ENCODE measurements at regions not wholly inside any gene's neighbourhood (a gene's known extent, or its start where the extent isn't known, plus 50 kb on each side); places are given as distances from the start of the nearest gene placed in this dataset.
"Not testable (repeated sequence)": the region's sequence is repeated elsewhere in the genome, so short reads cannot be mapped to it uniquely, and the experiment has no call there.

DNA sequence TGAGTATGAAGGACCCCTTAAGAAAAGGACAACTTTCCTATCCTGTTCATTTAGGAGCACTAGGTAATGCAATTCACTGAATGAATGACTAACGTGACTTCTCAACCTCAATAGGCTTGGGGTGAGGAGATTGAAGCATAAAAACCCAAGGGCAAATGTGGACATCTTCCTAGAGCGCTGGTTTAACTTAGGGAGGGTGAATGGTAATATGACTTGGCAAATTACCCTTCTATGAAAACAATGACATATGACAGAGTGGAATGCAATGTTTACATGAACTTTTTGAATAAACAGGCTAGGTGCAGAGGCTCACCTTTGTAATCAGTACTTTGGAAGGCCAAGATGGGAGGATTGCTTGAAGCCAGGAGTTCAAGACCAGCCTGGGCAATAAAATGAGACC lies 83.9 kb upstream of the ANK3 start:
- Mint-ChIP-seq H3K9me3 (peaks cover 3% of the 10 kb centered on the region), H3K27ac (no peak overlapping the region), H3K27me3 (ENCODE audit: low read depth) (no peaks in the 10 kb centered on the region), H3K4me3 (no peak overlapping the region), H3K4me1 (peaks cover 4% of the 10 kb centered on the region), H3K36me3 (peaks cover 3% of the 10 kb centered on the region)
- DNase-seq (ENCODE audit: low spot score in 2 of 2, unreplicated experiment in 2 of 2) = no peak
- no peak for TF ChIP-seq CTCF (IDR thresholded peaks at IDR 0.05; ENCODE audit: unreplicated experiment)

DNA sequence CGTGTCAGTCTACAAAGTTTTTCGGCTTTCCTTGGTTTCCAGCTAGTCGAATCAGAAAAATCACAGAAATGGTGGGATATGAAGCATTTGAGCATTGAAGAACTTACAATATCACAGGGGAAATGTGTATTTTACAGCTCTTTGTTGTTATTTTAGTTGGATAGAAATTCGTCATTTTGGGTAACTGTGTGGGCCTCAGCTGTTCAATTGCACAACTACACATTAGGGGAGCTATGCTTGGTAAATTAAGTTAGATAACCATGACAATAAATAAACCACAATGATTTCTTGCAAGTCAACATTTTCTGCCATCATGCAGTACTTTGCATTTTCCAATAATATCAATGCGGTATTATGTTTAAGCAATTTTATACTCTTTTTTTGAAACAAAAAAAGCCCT lies 80.4 kb upstream of the ANK3 start:
- Mint-ChIP-seq H3K27me3 (ENCODE audit: low read depth) (no peaks in the 10 kb centered on the region), H3K4me1 (peaks cover 4% of the 10 kb centered on the region), H3K27ac (no peak overlapping the region), H3K36me3 (peaks cover 9% of the 10 kb centered on the region), H3K4me3 (no peak overlapping the region), H3K9me3 (peaks cover 3% of the 10 kb centered on the region)
- TF ChIP-seq CTCF (IDR thresholded peaks at IDR 0.05; ENCODE audit: unreplicated experiment) = no peak
- no peak for DNase-seq (ENCODE audit: low spot score in 2 of 2, unreplicated experiment in 2 of 2)

- not testable (repeated sequence) for H3K27ac Mint-ChIP-seq; DNase-seq (ENCODE audit: low spot score in 2 of 2, unreplicated experiment in 2 of 2); H3K9me3 Mint-ChIP-seq; H3K4me3 Mint-ChIP-seq; H3K36me3 Mint-ChIP-seq; H3K4me1 Mint-ChIP-seq; H3K27me3 Mint-ChIP-seq (ENCODE audit: low read depth)
Measured at GRCh38 chr10:60469147-60469546, 79.5 kb upstream of the ANK3 start.

DNA sequence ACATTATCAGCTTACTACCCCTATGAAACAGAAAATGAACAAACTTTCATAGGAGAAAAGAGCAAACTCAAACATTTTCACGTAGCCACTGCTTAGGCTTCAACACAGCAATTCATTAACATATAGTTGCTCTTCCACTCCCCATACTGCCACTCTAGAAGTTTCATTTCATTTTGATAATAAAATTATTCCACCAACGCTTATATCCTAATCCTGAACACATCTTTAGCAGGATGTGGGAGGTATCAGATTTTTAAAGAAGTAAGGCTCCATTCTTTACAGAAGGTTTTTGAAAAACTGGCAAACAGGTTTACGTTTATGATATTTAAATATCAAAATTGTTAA lies 77.5 kb upstream of the ANK3 start:
- H3K4me1 Mint-ChIP-seq = peaks cover 13% of the 10 kb centered on the region
- H3K27me3 Mint-ChIP-seq (ENCODE audit: low read depth) = no peaks in the 10 kb centered on the region
- H3K36me3 Mint-ChIP-seq = peaks cover 6% of the 10 kb centered on the region
- no peak for DNase-seq (ENCODE audit: low spot score in 2 of 2, unreplicated experiment in 2 of 2)
- no peaks in the 10 kb centered on the region for H3K9me3 Mint-ChIP-seq
- no peak for TF ChIP-seq CTCF (IDR thresholded peaks at IDR 0.05; ENCODE audit: unreplicated experiment)
- no peak overlapping the region for H3K27ac Mint-ChIP-seq
- no peak overlapping the region for H3K4me3 Mint-ChIP-seq

DNA sequence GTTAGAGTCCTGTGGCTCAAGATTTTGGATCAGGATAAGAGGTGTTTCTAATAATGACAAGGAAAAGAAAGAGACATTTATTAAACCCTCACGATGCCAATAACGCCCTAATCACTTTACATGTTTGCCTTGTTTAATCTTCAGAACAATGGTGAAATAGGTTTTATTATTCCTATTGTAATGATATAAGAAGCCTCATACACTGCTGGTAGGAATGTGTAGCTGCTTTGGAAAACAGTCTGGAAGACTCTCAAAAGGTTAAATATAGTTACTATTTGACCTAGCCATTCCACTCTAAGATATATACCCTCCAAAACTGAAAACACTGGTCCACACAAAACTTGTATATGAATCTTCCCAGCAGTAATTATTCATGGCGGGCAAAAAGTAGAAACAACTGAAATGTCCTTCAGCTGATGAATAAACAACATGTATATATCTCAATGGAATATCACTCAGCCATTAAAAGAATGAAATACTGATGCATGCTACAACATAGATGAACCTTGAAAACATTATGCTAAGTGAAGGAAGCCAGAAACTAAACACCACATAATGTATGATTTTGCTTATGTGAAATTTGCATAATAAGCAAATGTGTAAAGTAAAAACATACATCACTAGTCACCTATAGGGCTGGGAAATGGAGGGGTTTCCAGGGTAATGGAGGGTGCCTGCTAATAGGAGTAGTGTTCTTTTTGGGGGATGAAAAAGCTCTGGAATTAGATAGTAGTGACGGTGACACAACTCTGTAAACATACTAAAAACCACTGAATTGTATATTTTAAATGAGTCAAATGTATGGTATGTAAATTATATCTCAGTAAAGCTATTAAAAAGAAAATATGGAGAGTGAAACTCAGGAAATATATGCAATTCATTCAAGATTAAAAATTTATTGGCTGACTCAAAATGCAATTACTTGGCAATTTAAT lies 76.9 kb upstream of the ANK3 start:
- no peaks in the 10 kb centered on the region for H3K27me3 Mint-ChIP-seq (ENCODE audit: low read depth)
- H3K27ac Mint-ChIP-seq = no peak overlapping the region
- no peak overlapping the region for H3K4me3 Mint-ChIP-seq
- no peaks in the 10 kb centered on the region for H3K9me3 Mint-ChIP-seq
- H3K4me1 Mint-ChIP-seq = peaks cover 9% of the 10 kb centered on the region
- H3K36me3 Mint-ChIP-seq = peaks cover 6% of the 10 kb centered on the region
- TF ChIP-seq CTCF (IDR thresholded peaks at IDR 0.05; ENCODE audit: unreplicated experiment) = no peak
- DNase-seq (ENCODE audit: low spot score in 2 of 2, unreplicated experiment in 2 of 2) = no peak

GRCh38 chr10:60465801-60466200 lies 76.1 kb upstream of the ANK3 start:
- no peak for DNase-seq (ENCODE audit: low spot score in 2 of 2, unreplicated experiment in 2 of 2)
- Mint-ChIP-seq H3K27ac (no peak overlapping the region), H3K36me3 (peaks cover 6% of the 10 kb centered on the region), H3K4me3 (no peak overlapping the region), H3K27me3 (ENCODE audit: low read depth) (no peaks in the 10 kb centered on the region), H3K9me3 (no peaks in the 10 kb centered on the region), H3K4me1 (peaks cover 9% of the 10 kb centered on the region)
- no peak for TF ChIP-seq CTCF (IDR thresholded peaks at IDR 0.05; ENCODE audit: unreplicated experiment)
